CD4-positive, alpha-beta memory T cell (primary cell): ENCODE measurements at regions not wholly inside any gene's neighbourhood (a gene's known extent, or its start where the extent isn't known, plus 50 kb on each side); places are given as distances from the start of the nearest gene placed in this dataset.

ENCODE experiments used
- CTCF ChIA-PET: fragments of 350-600 bp; sonication (Branson Sonifier 250); formaldehyde crosslinking; loops from one replicate; lab custom pipeline; 2021; ENCODE audit warnings: inconsistent platforms; ENCODE audit not compliant: partially characterized antibody; lab: Charles Lee
- POLR2A ChIA-PET: fragments of 350-600 bp; sonication (Branson Sonifier 250); formaldehyde crosslinking; loops from one replicate; lab custom pipeline; 2021; ENCODE audit not compliant: partially characterized antibody; lab: Charles Lee
- DNase-seq, 5 donors: peaks; one replicate each; pipeline versions ENCODE4 v3.0.0 to v3.0.0-alpha.2; 2020 to 2022; ENCODE audit warnings: mixed read lengths in 1 of 5
- H3K27ac ChIP-seq: one replicate; pipeline ENCODE4 v1.7.0; 2013; ENCODE audit warnings: low read depth, low read length
- H3K27me3 ChIP-seq: 2 replicates; pipeline ENCODE4 v1.7.0; 2013; ENCODE audit warnings: mild to moderate bottlenecking, low read length, moderate library complexity; ENCODE audit not compliant: insufficient read depth
- H3K36me3 ChIP-seq: 2 replicates; pipeline ENCODE4 v1.7.0; 2013; ENCODE audit warnings: mild to moderate bottlenecking, low read length, moderate library complexity; ENCODE audit not compliant: insufficient read depth
- H3K4me1 ChIP-seq: 2 replicates; pipeline ENCODE4 v1.7.0; 2013; ENCODE audit warnings: mild to moderate bottlenecking, low read length, moderate library complexity; ENCODE audit not compliant: insufficient read depth
- H3K4me3 ChIP-seq, 2 donors: one replicate each; pipeline ENCODE4 v1.7.0; 2013; ENCODE audit warnings: low read length in 2 of 2, mild to moderate bottlenecking in 1 of 2
- H3K9me3 ChIP-seq, 2 donors: one replicate each; pipeline ENCODE4 v1.7.0; 2013; ENCODE audit warnings: low read length in 2 of 2, control low read depth in 1 of 2; ENCODE audit not compliant: control insufficient read depth in 1 of 2
- H3K27ac Mint-ChIP-seq, 7 donors: one replicate each; pipeline ENCODE4 v1.8.0; 2020 to 2021; ENCODE audit warnings: mixed read lengths in 7 of 7, mild to moderate bottlenecking in 6 of 7, inconsistent platforms in 3 of 7, moderate library complexity in 3 of 7
- H3K27me3 Mint-ChIP-seq, 2 donors: one replicate each; pipeline ENCODE4 v1.8.0; 2020 to 2021; ENCODE audit warnings: mixed read lengths in 2 of 2
- H3K36me3 Mint-ChIP-seq, 2 donors: one replicate each; pipeline ENCODE4 v1.8.0; 2020 to 2021; ENCODE audit warnings: mixed read lengths in 2 of 2, inconsistent platforms in 1 of 2, mild to moderate bottlenecking in 1 of 2
- H3K4me1 Mint-ChIP-seq, 4 donors: one replicate each; pipeline ENCODE4 v1.8.0; 2020 to 2021; ENCODE audit warnings: mixed read lengths in 4 of 4, mild to moderate bottlenecking in 1 of 4
- H3K4me3 Mint-ChIP-seq, 8 donors: one replicate each; pipeline ENCODE4 v1.8.0; 2020 to 2021; ENCODE audit warnings: mixed read lengths in 8 of 8, mild to moderate bottlenecking in 7 of 8, moderate library complexity in 6 of 8, inconsistent platforms in 3 of 8
- H3K9me3 Mint-ChIP-seq, 8 donors: one replicate each; pipeline ENCODE4 v1.8.0; 2020 to 2021; ENCODE audit warnings: mixed read lengths in 8 of 8, mild to moderate bottlenecking in 5 of 8, inconsistent platforms in 3 of 8, moderate library complexity in 1 of 8
- intact Hi-C: fragments of 100-400 bp; cut with micrococcal nuclease; formaldehyde crosslinking; loops from one replicate; pipeline ENCODE4 v1.15.1; 2023

DNA sequence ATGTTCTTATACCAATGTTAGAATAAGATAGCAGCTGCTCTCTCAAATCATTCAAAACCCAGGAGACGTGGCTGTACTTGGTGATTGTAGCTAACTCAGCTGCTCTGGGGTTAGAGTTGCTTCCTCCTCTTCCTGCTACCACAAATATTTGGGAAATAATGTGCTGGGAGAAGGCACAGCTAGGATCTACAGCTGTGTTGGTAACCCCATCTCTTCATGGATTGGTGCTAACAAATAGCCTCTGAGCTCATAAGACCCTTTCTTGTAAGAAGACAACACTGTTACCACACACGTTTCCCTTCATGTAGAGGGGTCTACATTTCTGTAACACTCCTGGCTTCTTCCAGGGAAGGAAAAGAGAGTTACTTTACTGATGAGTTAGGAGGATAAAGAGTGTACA, 911.0 kb upstream of the CITED2 start:
- Mint-ChIP-seq H3K27me3 (peaks cover 3 to 4% of the 10 kb centered on the region in 2 donors), H3K4me3 (no peak overlapping the region), H3K9me3 (peaks cover 0 to 6% (median 0%) of the 10 kb centered on the region in 8 donors), H3K36me3 (no peaks in the 10 kb centered on the region), H3K27ac (no peak overlapping the region), H3K4me1 (no peaks in the 10 kb centered on the region)
- Histone ChIP-seq H3K9me3 (no peaks in the 10 kb centered on the region), H3K27ac (no peak overlapping the region), H3K4me1 (no peaks in the 10 kb centered on the region), H3K36me3 (no peaks in the 10 kb centered on the region), H3K27me3 (no peaks in the 10 kb centered on the region), H3K4me3 (no peak overlapping the region)
- ChIA-PET CTCF (no interaction called here), POLR2A (no interaction called here)
- no peak for DNase-seq
- intact Hi-C loops: no loop called here

DNA sequence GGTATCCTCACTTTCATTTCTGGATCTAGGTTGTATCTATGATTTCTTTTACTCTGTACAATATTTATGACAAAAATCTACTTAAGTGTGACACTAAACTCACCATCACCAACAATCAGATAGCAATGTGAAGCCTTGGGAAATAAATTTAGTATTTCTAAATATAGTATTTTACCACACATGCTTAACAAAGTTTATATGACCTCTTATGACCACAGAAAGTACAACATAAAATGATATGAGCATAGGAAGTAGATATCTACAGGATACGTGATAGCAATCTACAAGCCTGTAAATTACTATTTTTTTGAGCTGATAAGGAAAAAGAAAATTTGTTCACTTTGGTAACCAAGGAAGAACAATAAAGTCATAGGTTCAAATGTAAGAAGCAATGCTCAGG, 910.4 kb upstream of the CITED2 start:
- CTCF ChIA-PET: no interaction called here
- DNase-seq: no peak

DNA sequence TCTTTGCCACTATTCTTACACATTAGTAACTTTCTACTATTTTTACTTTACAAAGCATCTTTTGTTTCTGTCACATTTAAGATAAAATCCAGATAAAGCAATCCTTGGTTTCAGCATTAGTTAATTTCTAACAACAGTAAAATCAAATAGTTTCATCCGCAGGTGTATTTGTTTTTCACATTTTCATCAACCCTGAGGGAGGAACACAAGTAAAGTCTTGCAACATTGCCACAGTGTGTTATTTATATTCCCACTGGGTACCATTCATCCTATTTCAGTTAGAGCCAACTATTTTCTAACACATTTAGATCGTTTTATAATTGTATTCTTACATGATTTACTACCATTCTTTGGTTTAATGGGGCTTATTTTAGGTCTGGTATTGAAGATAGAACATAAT, 908.7 kb upstream of the CITED2 start:
- intact Hi-C loops: no loop called here

More for the DNA sequence above, 910.4 kb upstream of the CITED2 start:
- Histone ChIP-seq H3K9me3 (no peaks in the 10 kb centered on the region), H3K4me1 (no peaks in the 10 kb centered on the region), H3K4me3 (no peak overlapping the region), H3K36me3 (no peaks in the 10 kb centered on the region), H3K27me3 (no peaks in the 10 kb centered on the region), H3K27ac (no peak overlapping the region)
- Mint-ChIP-seq H3K36me3 (no peaks in the 10 kb centered on the region), H3K4me3 (no peak overlapping the region), H3K4me1 (no peaks in the 10 kb centered on the region), H3K9me3 (peaks cover 0 to 6% (median 0%) of the 10 kb centered on the region in 8 donors), H3K27ac (no peak overlapping the region), H3K27me3 (peaks cover 3 to 4% of the 10 kb centered on the region in 2 donors)
- POLR2A ChIA-PET: no interaction called here
- intact Hi-C loops: no loop called here

GRCh38 chr6:140281767-140282166, 907.3 kb upstream of the CITED2 start:
- no peak overlapping the region for H3K27ac Mint-ChIP-seq
- POLR2A ChIA-PET: no interaction called here
- CTCF ChIA-PET: no interaction called here
- intact Hi-C loops: no loop called here
- H3K9me3 Mint-ChIP-seq: peaks cover 0 to under 1% (median 0%) of the 10 kb centered on the region in 8 donors
- peaks cover 0 to 2% of the 10 kb centered on the region in 2 donors for H3K27me3 Mint-ChIP-seq
- H3K4me1 Mint-ChIP-seq: no peaks in the 10 kb centered on the region
- Histone ChIP-seq H3K4me3 (no peak overlapping the region), H3K4me1 (no peaks in the 10 kb centered on the region), H3K27me3 (no peaks in the 10 kb centered on the region), H3K36me3 (no peaks in the 10 kb centered on the region), H3K27ac (no peak overlapping the region), H3K9me3 (no peaks in the 10 kb centered on the region)
- H3K4me3 Mint-ChIP-seq: no peak overlapping the region
- no peak for DNase-seq
- no peaks in the 10 kb centered on the region for H3K36me3 Mint-ChIP-seq

More for the DNA sequence above, 908.7 kb upstream of the CITED2 start:
- H3K4me3 ChIP-seq: no peak overlapping the region
- H3K9me3 ChIP-seq: no peaks in the 10 kb centered on the region
- H3K36me3 ChIP-seq: no peaks in the 10 kb centered on the region
- no peak overlapping the region for H3K27ac Mint-ChIP-seq
- no peaks in the 10 kb centered on the region for H3K4me1 Mint-ChIP-seq
- POLR2A ChIA-PET: no interaction called here
- CTCF ChIA-PET: no interaction called here
- no peaks in the 10 kb centered on the region for H3K36me3 Mint-ChIP-seq
- no peak for DNase-seq
- no peaks in the 10 kb centered on the region for H3K27me3 ChIP-seq
- H3K27ac ChIP-seq: no peak overlapping the region
- no peak overlapping the region for H3K4me3 Mint-ChIP-seq
- H3K27me3 Mint-ChIP-seq: no peaks in the 10 kb centered on the region
- H3K4me1 ChIP-seq: no peaks in the 10 kb centered on the region
- H3K9me3 Mint-ChIP-seq: peaks cover 0 to 3% (median 0%) of the 10 kb centered on the region in 8 donors

GRCh38 chr6:140281236-140281635, 906.8 kb upstream of the CITED2 start:
- Mint-ChIP-seq H3K4me1 (no peaks in the 10 kb centered on the region), H3K4me3 (no peak overlapping the region), H3K27ac (no peak overlapping the region), H3K36me3 (no peaks in the 10 kb centered on the region), H3K27me3 (peaks cover 0 to 2% of the 10 kb centered on the region in 2 donors), H3K9me3 (no peaks in the 10 kb centered on the region)
- H3K27ac ChIP-seq: no peak overlapping the region
- ChIA-PET CTCF (no interaction called here), POLR2A (no interaction called here)
- H3K4me3 ChIP-seq: no peak overlapping the region
- DNase-seq: no peak
- intact Hi-C loops: no loop called here
- H3K9me3 ChIP-seq: no peaks in the 10 kb centered on the region
- H3K27me3 ChIP-seq: no peaks in the 10 kb centered on the region
- H3K36me3 ChIP-seq: no peaks in the 10 kb centered on the region
- no peaks in the 10 kb centered on the region for H3K4me1 ChIP-seq

- peaks cover 0 to 4% of the 10 kb centered on the region in 2 donors for H3K27me3 Mint-ChIP-seq
- Histone ChIP-seq H3K27me3 (no peaks in the 10 kb centered on the region), H3K36me3 (no peaks in the 10 kb centered on the region), H3K4me1 (no peaks in the 10 kb centered on the region), H3K27ac (no peak overlapping the region), H3K4me3 (no peak overlapping the region), H3K9me3 (no peaks in the 10 kb centered on the region)
- H3K4me3 Mint-ChIP-seq: no peak overlapping the region
- intact Hi-C loops: no loop called here
- H3K9me3 Mint-ChIP-seq: no peaks in the 10 kb centered on the region
- no peak for DNase-seq
- POLR2A ChIA-PET: no interaction called here
- H3K27ac Mint-ChIP-seq: no peak overlapping the region
- no peaks in the 10 kb centered on the region for H3K36me3 Mint-ChIP-seq
- no peaks in the 10 kb centered on the region for H3K4me1 Mint-ChIP-seq
- CTCF ChIA-PET: no interaction called here
Measured at GRCh38 chr6:140276719-140277118, 902.3 kb upstream of the CITED2 start.

- ChIA-PET POLR2A (no interaction called here), CTCF (no interaction called here)
- H3K36me3 ChIP-seq: no peaks in the 10 kb centered on the region
- Mint-ChIP-seq H3K4me1 (no peaks in the 10 kb centered on the region), H3K27me3 (peaks cover 0 to 4% of the 10 kb centered on the region in 2 donors), H3K27ac (no peak overlapping the region), H3K4me3 (no peak overlapping the region), H3K36me3 (no peaks in the 10 kb centered on the region), H3K9me3 (no peaks in the 10 kb centered on the region)
- no peaks in the 10 kb centered on the region for H3K27me3 ChIP-seq
- DNase-seq: no peak
- H3K4me3 ChIP-seq: no peak overlapping the region
- H3K9me3 ChIP-seq: no peaks in the 10 kb centered on the region
- intact Hi-C loops: no loop called here
- no peak overlapping the region for H3K27ac ChIP-seq
- H3K4me1 ChIP-seq: no peaks in the 10 kb centered on the region
Measured at GRCh38 chr6:140276133-140276532, 901.7 kb upstream of the CITED2 start.

DNA sequence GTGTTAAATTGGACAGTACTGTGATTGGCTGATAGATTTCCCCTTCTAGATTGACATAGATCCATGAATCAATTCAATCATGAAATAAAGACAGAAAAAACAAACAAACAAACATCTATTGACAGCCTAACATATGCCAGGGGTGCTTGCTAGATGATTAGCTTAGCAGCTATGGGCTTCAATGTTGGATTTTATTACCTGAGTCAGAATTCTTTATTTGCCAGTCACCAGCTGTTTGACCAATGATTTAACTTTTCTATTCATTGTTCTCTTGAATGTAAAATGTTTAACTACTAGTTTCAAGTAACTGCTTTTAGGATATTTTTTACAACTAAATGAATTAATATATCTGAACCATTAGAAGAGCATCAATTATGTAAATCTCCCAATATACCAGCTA, 901.3 kb upstream of the CITED2 start:
- POLR2A ChIA-PET: no interaction called here
- intact Hi-C loops: no loop called here
- H3K27me3 ChIP-seq: no peaks in the 10 kb centered on the region

More for the DNA sequence above, 901.3 kb upstream of the CITED2 start:
- Histone ChIP-seq H3K9me3 (no peaks in the 10 kb centered on the region), H3K27ac (no peak overlapping the region), H3K4me1 (no peaks in the 10 kb centered on the region), H3K36me3 (no peaks in the 10 kb centered on the region), H3K4me3 (no peak overlapping the region)
- no peaks in the 10 kb centered on the region for H3K9me3 Mint-ChIP-seq
- CTCF ChIA-PET: no interaction called here
- H3K27me3 Mint-ChIP-seq: peaks cover 0 to 4% of the 10 kb centered on the region in 2 donors
- H3K4me3 Mint-ChIP-seq: no peak overlapping the region
- no peaks in the 10 kb centered on the region for H3K36me3 Mint-ChIP-seq
- DNase-seq: no peak
- no peaks in the 10 kb centered on the region for H3K4me1 Mint-ChIP-seq
- no peak overlapping the region for H3K27ac Mint-ChIP-seq
